ENCODE measurements at regions not wholly inside any gene's neighbourhood (a gene's known extent, or its start where the extent isn't known, plus 50 kb on each side); places are given as distances from the start of the nearest gene placed in this dataset.

DNA sequence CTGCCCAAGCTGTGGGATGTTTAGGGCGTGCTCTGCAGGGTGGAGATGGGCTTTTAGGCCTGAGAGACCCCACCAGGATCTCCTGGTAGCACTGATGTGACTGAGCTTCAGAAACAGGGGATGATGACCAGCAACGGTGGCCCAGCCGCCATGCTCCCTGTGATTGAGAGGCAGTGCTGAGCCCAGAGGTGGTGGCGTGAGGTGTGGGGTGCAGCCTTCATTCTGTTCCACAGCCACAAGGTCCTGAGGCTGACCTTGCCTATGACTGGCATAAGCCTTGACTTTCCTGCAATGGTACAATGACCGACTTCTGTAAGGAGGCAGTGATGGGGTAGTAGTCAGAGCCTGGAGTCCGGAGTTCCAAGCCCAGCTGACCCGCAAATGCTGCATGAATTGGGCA is 263.3 kb downstream of the TSN start (continued):
- TF ChIP-seq NANOG (IDR thresholded peaks at IDR 0.05; ENCODE audit: insufficient read depth, low read depth, low read length, poor library complexity, severe bottlenecking) (no peak), SRF (IDR thresholded peaks at IDR 0.05; ENCODE audit: low read depth, low read length) (no peak), CHD2 (IDR thresholded peaks at IDR 0.05; ENCODE audit: low read length) (no peak), SAP30 (IDR thresholded peaks at IDR 0.05; ENCODE audit: insufficient read depth, insufficient replicate concordance, low read length) (no peak), SIRT6 (IDR thresholded peaks at IDR 0.05; ENCODE audit: low read length) (no peak), NRF1 (IDR thresholded peaks at IDR 0.05; ENCODE audit: low read depth, low read length) (no peak), RBBP5 (IDR thresholded peaks at IDR 0.05; ENCODE audit: borderline replicate concordance, low read depth, low read length) (no peak), TAF7 (optimal IDR thresholded peaks at IDR 0.05; ENCODE audit: borderline replicate concordance, low read depth, low read length) (no peak), RFX5 (IDR thresholded peaks at IDR 0.05; ENCODE audit: borderline replicate concordance, low read depth, low read length) (no peak), GABPA (IDR thresholded peaks at IDR 0.05; ENCODE audit: borderline replicate concordance, insufficient read depth, low read length) (no peak)
- TF ChIP-seq, protein P1, sequence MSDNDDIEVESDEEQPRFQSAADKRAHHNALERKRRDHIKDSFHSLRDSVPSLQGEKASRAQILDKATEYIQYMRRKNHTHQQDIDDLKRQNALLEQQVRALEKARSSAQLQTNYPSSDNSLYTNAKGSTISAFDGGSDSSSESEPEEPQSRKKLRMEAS (IDR thresholded peaks at IDR 0.05): no peak
